ENCODE measurements at regions not wholly inside any gene's neighbourhood (a gene's known extent, or its start where the extent isn't known, plus 50 kb on each side); places are given as distances from the start of the nearest gene placed in this dataset.

- TF ChIP-seq CTCF (IDR thresholded peaks at IDR 0.05) (no peak), ZFX (IDR thresholded peaks at IDR 0.05; ENCODE audit: borderline replicate concordance) (no peak)
Measured at GRCh38 chr19:31533114-31533513, 183.9 kb upstream of the TSHZ3 start.
